Caco-2 (cell line): ENCODE measurements at regions not wholly inside any gene's neighbourhood (a gene's known extent, or its start where the extent isn't known, plus 50 kb on each side); places are given as distances from the start of the nearest gene placed in this dataset.

Experiments used
- BruUV-seq: library from RNA; stranded (reverse); fragments of 400-500 nt; replicated peaks from 2 replicates; lab custom pipeline; 2021; lab: Mats Ljungman, UMichigan
- CTCF ChIA-PET: fragments of 300-600 bp; sonication (Branson Sonifier 250); formaldehyde crosslinking; loops from one replicate; lab custom pipeline; 2022; ENCODE audit warnings: antibody characterized with exemption; lab: Charles Lee
- POLR2A ChIA-PET: fragments of 300-600 bp; sonication (Branson Sonifier 250); formaldehyde crosslinking; loops from one replicate; lab custom pipeline; 2022; ENCODE audit warnings: antibody characterized with exemption; lab: Charles Lee
- DNase-seq, 2 experiments: peaks; one replicate each; pipeline versions ENCODE4 v3.0.0 to v3.0.0-alpha.2; 2020 to 2022
- H3K27me3 ChIP-seq: replicated peaks from 2 replicates; pipeline ENCODE4 v1.6.0; 2011; ENCODE audit warnings: low read length; ENCODE audit not compliant: control insufficient read depth, insufficient read depth
- H3K36me3 ChIP-seq: 2 replicates; pipeline ENCODE4 v1.5.1; 2011; ENCODE audit warnings: low read length; ENCODE audit not compliant: control insufficient read depth, insufficient read depth
- H3K4me1 ChIP-seq: fragments of 250-450 bp; sonication (Bioruptor Pico); 2 replicates; pipeline ENCODE4 v1.5.1; 2020; ENCODE audit warnings: mild to moderate bottlenecking
- H3K4me3 ChIP-seq: 2 replicates; pipeline ENCODE4 v1.5.1; 2011; ENCODE audit warnings: low read depth, mild to moderate bottlenecking, control low read depth, low read length
- H3K9me3 ChIP-seq: fragments of 250-450 bp; sonication (Bioruptor Pico); 2 replicates; pipeline ENCODE4 v1.5.1; 2020; ENCODE audit warnings: mild to moderate bottlenecking, moderate library complexity
- H3K27ac Mint-ChIP-seq: one replicate; pipeline ENCODE4 v1.8.0; 2022; ENCODE audit warnings: mixed read lengths; ENCODE audit not compliant: unreplicated experiment
- H3K27me3 Mint-ChIP-seq: one replicate; pipeline ENCODE4 v1.8.0; 2022; ENCODE audit warnings: mixed read lengths; ENCODE audit not compliant: insufficient read depth, unreplicated experiment
- H3K36me3 Mint-ChIP-seq: one replicate; pipeline ENCODE4 v1.8.0; 2022; ENCODE audit warnings: mild to moderate bottlenecking, mixed read lengths; ENCODE audit not compliant: insufficient read depth, unreplicated experiment
- H3K4me1 Mint-ChIP-seq: one replicate; pipeline ENCODE4 v1.8.0; 2022; ENCODE audit warnings: low read depth, mixed read lengths; ENCODE audit not compliant: unreplicated experiment
- H3K4me3 Mint-ChIP-seq: one replicate; pipeline ENCODE4 v1.8.0; 2022; ENCODE audit warnings: mild to moderate bottlenecking, moderate library complexity, mixed read lengths; ENCODE audit not compliant: unreplicated experiment
- H3K9me3 Mint-ChIP-seq: one replicate; pipeline ENCODE4 v1.8.0; 2022; ENCODE audit warnings: mixed read lengths; ENCODE audit not compliant: unreplicated experiment
- intact Hi-C: fragments of 100-400 bp; cut with micrococcal nuclease; formaldehyde crosslinking; loops from one replicate; pipeline ENCODE4 v1.10.0; 2022; ENCODE audit not compliant: unreplicated experiment
- TF ChIP-seq, protein P1 (sequence below), 2 experiments: fragments of 200-600 bp in 1 of 2; IDR thresholded peaks; 1 replicate in 1 of 2; 2 replicates in 1 of 2; pipeline versions ENCODE4 v1.5.1 to v1.8.0; 2011 to 2022; ENCODE audit warnings: antibody characterized with exemption in 1 of 2, control low read depth in 1 of 2, inconsistent platforms in 1 of 2, low read depth in 1 of 2, low read length in 1 of 2, mild to moderate bottlenecking in 1 of 2, moderate library complexity in 1 of 2; ENCODE audit not compliant: insufficient read depth in 1 of 2, severe bottlenecking in 1 of 2, unreplicated experiment in 1 of 2

- no peaks in the 10 kb centered on the region for H3K4me1 ChIP-seq
- CTCF ChIA-PET: no interaction called here
- BruUV-seq: no TSS peak
- no peaks in the 10 kb centered on the region for H3K36me3 Mint-ChIP-seq
- H3K27me3 Mint-ChIP-seq: no peaks in the 10 kb centered on the region
- no peaks in the 10 kb centered on the region for H3K27me3 ChIP-seq
- no peak for DNase-seq
- intact Hi-C loops: no loop called here
- H3K4me1 Mint-ChIP-seq: no peaks in the 10 kb centered on the region
- H3K9me3 Mint-ChIP-seq: peaks cover 13% of the 10 kb centered on the region
- no peaks in the 10 kb centered on the region for H3K36me3 ChIP-seq
- H3K27ac Mint-ChIP-seq: no peak overlapping the region
- no peaks in the 10 kb centered on the region for H3K9me3 ChIP-seq
- H3K4me3 ChIP-seq: no peak overlapping the region
- TF ChIP-seq, protein P1, sequence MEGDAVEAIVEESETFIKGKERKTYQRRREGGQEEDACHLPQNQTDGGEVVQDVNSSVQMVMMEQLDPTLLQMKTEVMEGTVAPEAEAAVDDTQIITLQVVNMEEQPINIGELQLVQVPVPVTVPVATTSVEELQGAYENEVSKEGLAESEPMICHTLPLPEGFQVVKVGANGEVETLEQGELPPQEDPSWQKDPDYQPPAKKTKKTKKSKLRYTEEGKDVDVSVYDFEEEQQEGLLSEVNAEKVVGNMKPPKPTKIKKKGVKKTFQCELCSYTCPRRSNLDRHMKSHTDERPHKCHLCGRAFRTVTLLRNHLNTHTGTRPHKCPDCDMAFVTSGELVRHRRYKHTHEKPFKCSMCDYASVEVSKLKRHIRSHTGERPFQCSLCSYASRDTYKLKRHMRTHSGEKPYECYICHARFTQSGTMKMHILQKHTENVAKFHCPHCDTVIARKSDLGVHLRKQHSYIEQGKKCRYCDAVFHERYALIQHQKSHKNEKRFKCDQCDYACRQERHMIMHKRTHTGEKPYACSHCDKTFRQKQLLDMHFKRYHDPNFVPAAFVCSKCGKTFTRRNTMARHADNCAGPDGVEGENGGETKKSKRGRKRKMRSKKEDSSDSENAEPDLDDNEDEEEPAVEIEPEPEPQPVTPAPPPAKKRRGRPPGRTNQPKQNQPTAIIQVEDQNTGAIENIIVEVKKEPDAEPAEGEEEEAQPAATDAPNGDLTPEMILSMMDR (IDR thresholded peaks at IDR 0.05; ENCODE audit: insufficient read depth in 1 of 2, low read depth in 1 of 2, low read length in 1 of 2, severe bottlenecking in 1 of 2, unreplicated experiment in 1 of 2): no peak
- POLR2A ChIA-PET: no interaction called here
- H3K4me3 Mint-ChIP-seq: no peak overlapping the region
Observed at GRCh38 chr1:177812650-177813049, 157.2 kb downstream of the SEC16B start.

DNA sequence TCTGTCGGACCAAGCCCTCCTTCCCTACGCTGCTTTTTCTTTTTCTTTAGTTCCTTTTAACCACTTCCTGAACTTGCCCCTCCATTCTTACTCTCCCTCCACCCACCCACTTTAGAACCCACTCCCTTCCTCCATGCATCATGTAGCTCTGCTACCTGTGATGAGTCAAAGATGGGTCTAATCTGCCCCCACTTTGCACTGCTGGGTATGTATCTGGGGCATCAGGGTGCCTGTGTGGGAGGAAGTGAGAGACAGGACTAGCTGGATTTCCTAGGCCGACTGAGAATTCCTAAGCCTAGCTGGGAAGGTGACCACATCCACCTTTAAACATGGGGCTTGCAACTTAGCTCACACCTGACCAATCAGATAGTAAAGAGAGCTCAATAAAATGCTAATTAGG is 157.7 kb downstream of the SEC16B start:
- DNase-seq: no peak
- no peaks in the 10 kb centered on the region for H3K4me1 Mint-ChIP-seq
- no peaks in the 10 kb centered on the region for H3K36me3 Mint-ChIP-seq
- TF ChIP-seq, protein P1 (IDR thresholded peaks at IDR 0.05; ENCODE audit: insufficient read depth in 1 of 2, low read depth in 1 of 2, low read length in 1 of 2, severe bottlenecking in 1 of 2, unreplicated experiment in 1 of 2): no peak
- H3K27ac Mint-ChIP-seq: no peak overlapping the region
- H3K9me3 Mint-ChIP-seq: peaks cover 13% of the 10 kb centered on the region
- Histone ChIP-seq H3K36me3 (no peaks in the 10 kb centered on the region), H3K27me3 (no peaks in the 10 kb centered on the region), H3K4me1 (no peaks in the 10 kb centered on the region), H3K4me3 (no peak overlapping the region), H3K9me3 (no peaks in the 10 kb centered on the region)
- H3K4me3 Mint-ChIP-seq: no peak overlapping the region
- H3K27me3 Mint-ChIP-seq: no peaks in the 10 kb centered on the region
- POLR2A ChIA-PET: no interaction called here
- BruUV-seq: no TSS peak
- intact Hi-C loops: no loop called here
- CTCF ChIA-PET: no interaction called here

DNA sequence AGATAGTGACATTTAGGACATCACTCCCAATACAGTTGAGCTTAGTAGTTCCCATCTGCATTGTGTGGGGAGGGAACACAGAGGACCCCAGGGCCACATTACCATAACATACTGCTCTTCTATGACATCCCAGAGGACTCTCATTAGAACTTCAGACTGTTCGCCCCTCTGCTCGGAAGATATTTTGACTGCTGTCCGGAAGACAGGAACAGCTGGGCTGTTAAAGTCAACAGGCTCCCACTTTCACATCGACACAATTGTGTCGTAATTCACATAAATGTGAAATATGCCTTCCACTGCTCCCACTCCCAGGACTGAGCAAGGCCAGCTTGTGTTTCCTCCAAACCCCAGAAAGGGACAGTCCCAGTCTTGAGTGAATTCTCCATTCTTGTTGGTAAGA is 158.4 kb downstream of the SEC16B start:
- Mint-ChIP-seq H3K27ac (no peak overlapping the region), H3K9me3 (peaks cover 13% of the 10 kb centered on the region), H3K36me3 (no peaks in the 10 kb centered on the region), H3K4me3 (no peak overlapping the region), H3K27me3 (no peaks in the 10 kb centered on the region), H3K4me1 (no peaks in the 10 kb centered on the region)
- BruUV-seq: no TSS peak
- Histone ChIP-seq H3K36me3 (no peaks in the 10 kb centered on the region), H3K4me1 (no peaks in the 10 kb centered on the region), H3K4me3 (no peak overlapping the region), H3K9me3 (no peaks in the 10 kb centered on the region), H3K27me3 (no peaks in the 10 kb centered on the region)
- DNase-seq: no peak
- intact Hi-C loops: no loop called here
- ChIA-PET POLR2A (no interaction called here), CTCF (no interaction called here)
- TF ChIP-seq, protein P1 (IDR thresholded peaks at IDR 0.05; ENCODE audit: insufficient read depth in 1 of 2, low read depth in 1 of 2, low read length in 1 of 2, severe bottlenecking in 1 of 2, unreplicated experiment in 1 of 2): no peak
